ENCODE measurements at regions not wholly inside any gene's neighbourhood (a gene's known extent, or its start where the extent isn't known, plus 50 kb on each side); places are given as distances from the start of the nearest gene placed in this dataset.

- no peak for TF ChIP-seq CTCF (conservative IDR thresholded peaks at IDR 0.05; ENCODE audit: low read depth, low read length)
- H3K4me3 ChIP-seq (ENCODE audit: low read depth, low read length) = no peak overlapping the region
- DNase-seq (ENCODE audit: low read depth) = peak; percentile 55
These were observed 123.9 kb downstream of the RDH14 start for GRCh38 chr2:18436503-18437005.

- TF ChIP-seq CTCF (conservative IDR thresholded peaks at IDR 0.05; ENCODE audit: low read depth, low read length) = peak; percentile 65
- no peak overlapping the region for H3K4me3 ChIP-seq (ENCODE audit: low read depth, low read length)
- peak; percentile 89 for DNase-seq (ENCODE audit: low read depth)
These were observed 124.9 kb downstream of the RDH14 start for GRCh38 chr2:18435426-18436037.

GRCh38 chr2:18433872-18434271, 126.6 kb downstream of the RDH14 start:
- no peak for TF ChIP-seq CTCF (conservative IDR thresholded peaks at IDR 0.05; ENCODE audit: low read depth, low read length)
- no peak for DNase-seq (ENCODE audit: low read depth)
- H3K4me3 ChIP-seq (ENCODE audit: low read depth, low read length) = no peak overlapping the region

- peak; percentile 28 for DNase-seq (ENCODE audit: low read depth)
- no peak overlapping the region for H3K4me3 ChIP-seq (ENCODE audit: low read depth, low read length)
- TF ChIP-seq CTCF (conservative IDR thresholded peaks at IDR 0.05; ENCODE audit: low read depth, low read length) = no peak
These were observed 127.5 kb downstream of the RDH14 start for GRCh38 chr2:18432999-18433398.

- TF ChIP-seq CTCF (conservative IDR thresholded peaks at IDR 0.05; ENCODE audit: low read depth, low read length) = no peak
- H3K4me3 ChIP-seq (ENCODE audit: low read depth, low read length) = no peak overlapping the region
- DNase-seq (ENCODE audit: low read depth) = no peak
These were observed 129.3 kb downstream of the RDH14 start for GRCh38 chr2:18430996-18431748.

- DNase-seq (ENCODE audit: low read depth) = no peak
These were observed 131.9 kb downstream of the RDH14 start for GRCh38 chr2:18428516-18428915.

More at GRCh38 chr2:18428516-18428915, 131.9 kb downstream of the RDH14 start:
- no peak overlapping the region for H3K4me3 ChIP-seq (ENCODE audit: low read depth, low read length)
- TF ChIP-seq CTCF (conservative IDR thresholded peaks at IDR 0.05; ENCODE audit: low read depth, low read length) = no peak

All from choroid plexus epithelial cell (primary cell).